Activated B cell treated with CpG ODN at 0.5 μM for 24 hours (primary cell): ENCODE measurements at regions not wholly inside any gene's neighbourhood (a gene's known extent, or its start where the extent isn't known, plus 50 kb on each side); places are given as distances from the start of the nearest gene placed in this dataset.

Experiments
- ATAC-seq: fragments of 200-7000 bp; cut with Tn5 transposase; one replicate; pipeline ENCODE4 v1.10.0; 2021; ENCODE audit warnings: low read depth, mild to moderate bottlenecking, moderate library complexity
- CTCF ChIA-PET: fragments of 350-600 bp; sonication (Branson Sonifier 250); formaldehyde crosslinking; loops from one replicate; lab custom pipeline; 2021; ENCODE audit warnings: antibody characterized with exemption; lab: Charles Lee
- POLR2A ChIA-PET: fragments of 350-600 bp; sonication (Branson Sonifier 250); formaldehyde crosslinking; loops from one replicate; lab custom pipeline; 2021; ENCODE audit warnings: antibody characterized with exemption; lab: Charles Lee
- DNase-seq: peaks from one replicate; pipeline ENCODE4 v3.0.0; 2022
- H3K27ac Mint-ChIP-seq: one replicate; pipeline ENCODE4 v1.8.0; 2020; ENCODE audit warnings: mixed read lengths
- H3K27me3 Mint-ChIP-seq: one replicate; pipeline ENCODE4 v1.8.0; 2021; ENCODE audit warnings: mixed read lengths
- H3K36me3 Mint-ChIP-seq: one replicate; pipeline ENCODE4 v1.8.0; 2021; ENCODE audit warnings: low read depth, mixed read lengths
- H3K4me1 Mint-ChIP-seq: one replicate; pipeline ENCODE4 v1.8.0; 2021; ENCODE audit warnings: mixed read lengths
- H3K4me3 Mint-ChIP-seq: one replicate; pipeline ENCODE4 v1.8.0; 2020; ENCODE audit warnings: mild to moderate bottlenecking, mixed read lengths
- H3K9me3 Mint-ChIP-seq: one replicate; pipeline ENCODE4 v1.8.0; 2020; ENCODE audit warnings: mixed read lengths
- intact Hi-C: fragments of 100-400 bp; cut with micrococcal nuclease; formaldehyde crosslinking; loops from one replicate; pipeline ENCODE4 v1.15.1; 2024
- TF ChIP-seq, protein P1 (sequence below): fragments of 200-600 bp; IDR thresholded peaks from one replicate; pipeline ENCODE4 v1.8.0; 2022; ENCODE audit warnings: antibody characterized with exemption, mild to moderate bottlenecking

GRCh38 chr14:30445011-30445793 is 113.8 kb upstream of the G2E3 start:
- ATAC-seq (no peak), DNase-seq (no peak)
- peaks cover 3% of the 10 kb centered on the region for H3K27me3 Mint-ChIP-seq
- no peaks in the 10 kb centered on the region for H3K9me3 Mint-ChIP-seq
- H3K4me1 Mint-ChIP-seq = no peaks in the 10 kb centered on the region
- no peak overlapping the region for H3K27ac Mint-ChIP-seq
- CTCF ChIA-PET = no interaction called here
- no peaks in the 10 kb centered on the region for H3K36me3 Mint-ChIP-seq
- intact Hi-C loops = no loop called here
- no peak overlapping the region for H3K4me3 Mint-ChIP-seq
- TF ChIP-seq, protein P1, sequence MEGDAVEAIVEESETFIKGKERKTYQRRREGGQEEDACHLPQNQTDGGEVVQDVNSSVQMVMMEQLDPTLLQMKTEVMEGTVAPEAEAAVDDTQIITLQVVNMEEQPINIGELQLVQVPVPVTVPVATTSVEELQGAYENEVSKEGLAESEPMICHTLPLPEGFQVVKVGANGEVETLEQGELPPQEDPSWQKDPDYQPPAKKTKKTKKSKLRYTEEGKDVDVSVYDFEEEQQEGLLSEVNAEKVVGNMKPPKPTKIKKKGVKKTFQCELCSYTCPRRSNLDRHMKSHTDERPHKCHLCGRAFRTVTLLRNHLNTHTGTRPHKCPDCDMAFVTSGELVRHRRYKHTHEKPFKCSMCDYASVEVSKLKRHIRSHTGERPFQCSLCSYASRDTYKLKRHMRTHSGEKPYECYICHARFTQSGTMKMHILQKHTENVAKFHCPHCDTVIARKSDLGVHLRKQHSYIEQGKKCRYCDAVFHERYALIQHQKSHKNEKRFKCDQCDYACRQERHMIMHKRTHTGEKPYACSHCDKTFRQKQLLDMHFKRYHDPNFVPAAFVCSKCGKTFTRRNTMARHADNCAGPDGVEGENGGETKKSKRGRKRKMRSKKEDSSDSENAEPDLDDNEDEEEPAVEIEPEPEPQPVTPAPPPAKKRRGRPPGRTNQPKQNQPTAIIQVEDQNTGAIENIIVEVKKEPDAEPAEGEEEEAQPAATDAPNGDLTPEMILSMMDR = no peak
- POLR2A ChIA-PET = no interaction called here

DNA sequence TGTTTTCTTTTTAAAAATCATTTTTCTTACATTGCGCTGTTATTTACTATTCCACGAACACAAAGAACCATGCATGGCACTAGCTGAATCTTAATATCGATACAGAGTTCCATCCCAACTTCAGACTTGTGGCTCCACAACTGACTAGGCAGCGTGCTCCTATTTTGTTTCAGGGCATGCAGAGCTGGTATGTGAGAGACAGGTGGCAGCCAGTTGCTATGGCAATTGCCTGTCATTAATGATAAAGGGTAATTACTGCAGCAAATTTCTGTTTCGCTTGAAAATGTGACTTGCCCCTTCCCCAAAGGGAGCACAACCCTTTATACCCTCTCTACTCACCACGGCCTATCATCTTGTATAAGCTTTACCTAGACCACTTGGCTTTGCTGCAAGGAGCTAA is 113.1 kb upstream of the G2E3 start:
- no peak overlapping the region for H3K4me3 Mint-ChIP-seq
- POLR2A ChIA-PET = no interaction called here
- DNase-seq = no peak
- H3K9me3 Mint-ChIP-seq = no peaks in the 10 kb centered on the region
- intact Hi-C loops = no loop called here
- H3K27me3 Mint-ChIP-seq = peaks cover 3% of the 10 kb centered on the region
- H3K27ac Mint-ChIP-seq = no peak overlapping the region
- H3K4me1 Mint-ChIP-seq = no peaks in the 10 kb centered on the region
- TF ChIP-seq, protein P1 = no peak
- no peak for ATAC-seq
- CTCF ChIA-PET = no interaction called here
- H3K36me3 Mint-ChIP-seq = no peaks in the 10 kb centered on the region

DNA sequence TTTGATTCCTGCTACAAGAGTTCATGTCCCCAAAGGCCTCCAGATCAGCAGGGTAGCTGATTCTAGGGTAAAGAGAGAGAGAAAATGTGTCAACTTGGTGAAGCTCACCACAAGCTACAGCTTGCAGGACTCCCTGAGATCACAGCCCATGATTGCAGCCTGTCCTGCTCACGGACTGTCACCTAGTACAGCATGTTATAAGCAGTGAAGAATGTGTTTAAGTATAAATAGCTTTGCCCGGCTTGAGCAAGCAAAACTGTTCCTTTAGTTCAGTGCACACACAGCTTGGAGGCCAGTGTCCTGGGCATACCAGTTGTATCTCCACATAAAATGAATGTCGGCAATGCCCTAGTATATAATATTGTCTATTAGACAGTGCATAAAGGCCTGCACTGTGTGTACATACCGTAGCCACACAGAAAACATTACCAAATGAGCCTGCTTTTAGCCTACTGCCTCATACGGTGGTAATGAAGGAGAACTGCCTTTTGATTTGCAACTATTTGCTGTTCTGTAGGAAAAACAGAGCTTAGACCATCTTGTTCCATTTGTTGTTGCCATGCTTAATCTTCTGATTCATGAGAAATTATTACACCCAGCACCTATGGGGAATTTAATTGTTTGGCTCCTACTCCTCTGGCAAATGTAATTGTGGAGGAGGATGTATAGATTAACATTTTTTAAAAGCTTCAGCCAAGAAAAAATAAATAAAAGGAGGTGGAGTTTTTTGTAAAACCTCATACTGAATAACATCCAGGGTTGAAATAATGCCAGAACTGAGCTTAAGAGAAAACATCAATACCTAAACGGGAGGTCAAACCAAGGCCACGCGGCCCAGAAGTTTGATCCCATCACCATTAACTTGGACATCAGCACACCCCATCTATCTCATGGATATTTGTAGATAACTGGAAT is 108.1 kb upstream of the G2E3 start:
- no peak overlapping the region for H3K4me3 Mint-ChIP-seq
- CTCF ChIA-PET = no interaction called here
- intact Hi-C loops = no loop called here
- H3K9me3 Mint-ChIP-seq = no peaks in the 10 kb centered on the region
- DNase-seq = no peak
- TF ChIP-seq, protein P1 = no peak
- no peaks in the 10 kb centered on the region for H3K4me1 Mint-ChIP-seq
- no peak overlapping the region for H3K27ac Mint-ChIP-seq
- POLR2A ChIA-PET = interaction anchor here (0.6 kb wide), 1 partner anchor 55 kb away, joined by 4 read pairs; no protein-coding TSS in a partner anchor
- no peak for ATAC-seq
- H3K27me3 Mint-ChIP-seq = no peaks in the 10 kb centered on the region
- H3K36me3 Mint-ChIP-seq = no peaks in the 10 kb centered on the region

DNA sequence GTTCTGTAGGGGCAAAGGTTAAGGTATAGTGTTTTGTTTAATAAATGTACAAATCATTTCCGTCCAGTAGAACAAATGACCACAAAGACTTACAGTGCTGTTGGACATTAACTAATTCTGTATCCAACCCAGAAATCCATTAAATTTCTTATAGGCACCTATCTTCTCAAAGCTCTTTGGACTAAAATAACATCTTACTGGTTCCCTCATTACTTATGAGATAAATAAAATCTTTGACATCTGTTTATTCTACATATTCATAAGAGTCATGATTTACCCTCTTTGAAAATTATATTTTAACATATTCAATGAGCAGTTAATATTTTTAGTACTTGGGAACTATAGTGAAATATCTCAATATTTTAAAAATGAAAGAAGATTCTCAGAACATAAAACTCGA is 102.7 kb upstream of the G2E3 start:
- no peaks in the 10 kb centered on the region for H3K36me3 Mint-ChIP-seq
- POLR2A ChIA-PET = no interaction called here

More for the DNA sequence above, 102.7 kb upstream of the G2E3 start:
- ATAC-seq = no peak
- intact Hi-C loops = no loop called here
- CTCF ChIA-PET = no interaction called here
- H3K9me3 Mint-ChIP-seq = no peaks in the 10 kb centered on the region
- H3K4me3 Mint-ChIP-seq = no peak overlapping the region
- H3K27me3 Mint-ChIP-seq = peaks cover 6% of the 10 kb centered on the region
- H3K4me1 Mint-ChIP-seq = no peaks in the 10 kb centered on the region
- TF ChIP-seq, protein P1 = no peak
- DNase-seq = no peak
- no peak overlapping the region for H3K27ac Mint-ChIP-seq
